K562 (cell line): ENCODE measurements at regions not wholly inside any gene's neighbourhood (a gene's known extent, or its start where the extent isn't known, plus 50 kb on each side); places are given as distances from the start of the nearest gene placed in this dataset.

Experiments used
- CBX2 ChIP-seq: fragments of 200-600 bp; sonication (generic); IDR thresholded peaks from one replicate; pipeline ENCODE4 v1.6.1; 2012; ENCODE audit warnings: mild to moderate bottlenecking, low read length, inconsistent platforms; ENCODE audit not compliant: insufficient read depth, poor library complexity, severe bottlenecking
- CHAMP1 ChIP-seq: fragments of 450-650 bp; IDR thresholded peaks from 2 replicates; pipeline ENCODE4 v1.6.1; 2016; ENCODE audit warnings: mild to moderate bottlenecking
- CTCF ChIP-seq, 3 experiments: IDR thresholded peaks in 2 of 3; conservative IDR thresholded peaks in 1 of 3; 2 replicates each; pipeline ENCODE4 v1.5.1; 2011 to 2012; ENCODE audit warnings: low read length in 3 of 3, mild to moderate bottlenecking in 3 of 3, control low read depth in 2 of 3, improper control_type of control experiment in 1 of 3, inconsistent platforms in 1 of 3, low read depth in 1 of 3, mixed read lengths in 1 of 3, moderate library complexity in 1 of 3; ENCODE audit not compliant: insufficient read depth in 2 of 3
- HES1 ChIP-seq: fragments of 450-650 bp; IDR thresholded peaks from 2 replicates; pipeline ENCODE4 v1.6.1; 2016; ENCODE audit warnings: low read depth, mild to moderate bottlenecking, moderate library complexity
- JUND ChIP-seq, 2 experiments: IDR thresholded peaks; 2 replicates in 1 of 2; 3 replicates in 1 of 2; pipeline ENCODE4 v1.6.1; 2011; ENCODE audit warnings: borderline replicate concordance in 2 of 2, low read depth in 2 of 2, low read length in 2 of 2, improper control_type of control experiment in 1 of 2, missing biosample characterization in 1 of 2, missing genetic modification characterization in 1 of 2, missing genetic modification reagents in 1 of 2
- KDM1A ChIP-seq, 2 experiments: fragments of 450-650 bp; IDR thresholded peaks; 2 replicates each; pipeline ENCODE4 v1.6.1; 2016; ENCODE audit warnings: mild to moderate bottlenecking in 2 of 2
- KDM5B ChIP-seq: fragments of 200-600 bp; sonication (generic); IDR thresholded peaks from 2 replicates; pipeline ENCODE4 v1.6.1; 2012; ENCODE audit warnings: low read depth, mild to moderate bottlenecking, moderate library complexity, low read length, control low read depth, inconsistent platforms; ENCODE audit not compliant: insufficient replicate concordance
- MAX ChIP-seq: sonication (generic); formaldehyde crosslinking; IDR thresholded peaks from 2 replicates; pipeline ENCODE4 v1.9.0; 2022; ENCODE audit warnings: mild to moderate bottlenecking, missing genetic modification reagents
- MEF2A ChIP-seq: IDR thresholded peaks from 2 replicates; pipeline ENCODE4 v1.6.1; 2011; ENCODE audit warnings: low read depth, mild to moderate bottlenecking, low read length, moderate library complexity; ENCODE audit not compliant: control insufficient read depth
- NFIC ChIP-seq: fragments of 450-650 bp; IDR thresholded peaks from 2 replicates; pipeline ENCODE4 v1.6.1; 2017; ENCODE audit warnings: mild to moderate bottlenecking, inconsistent platforms
- POLR2A ChIP-seq: fragments of 450-650 bp; conservative IDR thresholded peaks from 2 replicates; pipeline ENCODE4 v1.6.1; 2016
- SP1 ChIP-seq: sonication (generic); formaldehyde crosslinking; IDR thresholded peaks from 2 replicates; pipeline ENCODE4 v1.8.1; 2022; ENCODE audit warnings: mild to moderate bottlenecking, missing genetic modification reagents
- ZNF584 ChIP-seq: fragments of 200-800 bp; sonication (Bioruptor generic); IDR thresholded peaks from 2 replicates; pipeline ENCODE4 v1.6.1; 2016; ENCODE audit warnings: low read depth, mild to moderate bottlenecking, missing genetic modification characterization, missing compliant biosample characterization
- TF ChIP-seq, protein P1 (sequence below): fragments of 450-650 bp; IDR thresholded peaks from 2 replicates; pipeline ENCODE4 v1.6.1; 2016; ENCODE audit warnings: low read depth

DNA sequence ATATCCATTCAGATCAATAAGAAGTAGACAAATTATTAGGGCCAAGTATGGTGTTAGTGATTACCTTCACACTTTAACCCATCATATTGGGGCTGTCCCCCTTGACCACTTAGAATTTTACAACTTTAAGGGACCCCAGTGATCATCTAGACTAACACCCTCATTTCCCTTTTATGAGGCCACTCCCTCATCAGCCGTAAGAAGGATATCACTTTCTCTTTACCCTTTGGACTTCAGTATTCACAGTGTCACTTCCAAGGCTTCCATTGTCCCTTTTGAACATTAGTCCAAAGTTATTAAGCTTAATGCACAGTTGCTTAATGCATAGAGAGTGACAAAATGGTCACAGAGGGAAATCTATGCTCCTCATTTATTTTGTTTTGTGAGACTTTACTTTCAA is 172.4 kb upstream of the MPPED2 start:
- TF ChIP-seq MEF2A, result no peak
- TF ChIP-seq CTCF (IDR thresholded peaks at IDR 0.05 in 2 of 3, conservative IDR thresholded peaks at IDR 0.05 in 1 of 3; ENCODE audit: insufficient read depth in 2 of 3, low read depth in 1 of 3, low read length in 3 of 3), result no peak
- TF ChIP-seq JUND (IDR thresholded peaks at IDR 0.05; ENCODE audit: borderline replicate concordance, low read depth, low read length), result no peak
- no peak for TF ChIP-seq JUND (tag; IDR thresholded peaks at IDR 0.05; ENCODE audit: borderline replicate concordance, low read depth, low read length)
- no peak for TF ChIP-seq CBX2
- TF ChIP-seq SP1 (CRISPR knock-in tag), result no peak
- no peak for TF ChIP-seq CHAMP1
- TF ChIP-seq KDM5B, result no peak
- no peak for TF ChIP-seq ZNF584 (CRISPR knock-in tag)
- TF ChIP-seq HES1, result no peak
- no peak for TF ChIP-seq NFIC
- TF ChIP-seq POLR2A, result no peak
- TF ChIP-seq, protein P1, sequence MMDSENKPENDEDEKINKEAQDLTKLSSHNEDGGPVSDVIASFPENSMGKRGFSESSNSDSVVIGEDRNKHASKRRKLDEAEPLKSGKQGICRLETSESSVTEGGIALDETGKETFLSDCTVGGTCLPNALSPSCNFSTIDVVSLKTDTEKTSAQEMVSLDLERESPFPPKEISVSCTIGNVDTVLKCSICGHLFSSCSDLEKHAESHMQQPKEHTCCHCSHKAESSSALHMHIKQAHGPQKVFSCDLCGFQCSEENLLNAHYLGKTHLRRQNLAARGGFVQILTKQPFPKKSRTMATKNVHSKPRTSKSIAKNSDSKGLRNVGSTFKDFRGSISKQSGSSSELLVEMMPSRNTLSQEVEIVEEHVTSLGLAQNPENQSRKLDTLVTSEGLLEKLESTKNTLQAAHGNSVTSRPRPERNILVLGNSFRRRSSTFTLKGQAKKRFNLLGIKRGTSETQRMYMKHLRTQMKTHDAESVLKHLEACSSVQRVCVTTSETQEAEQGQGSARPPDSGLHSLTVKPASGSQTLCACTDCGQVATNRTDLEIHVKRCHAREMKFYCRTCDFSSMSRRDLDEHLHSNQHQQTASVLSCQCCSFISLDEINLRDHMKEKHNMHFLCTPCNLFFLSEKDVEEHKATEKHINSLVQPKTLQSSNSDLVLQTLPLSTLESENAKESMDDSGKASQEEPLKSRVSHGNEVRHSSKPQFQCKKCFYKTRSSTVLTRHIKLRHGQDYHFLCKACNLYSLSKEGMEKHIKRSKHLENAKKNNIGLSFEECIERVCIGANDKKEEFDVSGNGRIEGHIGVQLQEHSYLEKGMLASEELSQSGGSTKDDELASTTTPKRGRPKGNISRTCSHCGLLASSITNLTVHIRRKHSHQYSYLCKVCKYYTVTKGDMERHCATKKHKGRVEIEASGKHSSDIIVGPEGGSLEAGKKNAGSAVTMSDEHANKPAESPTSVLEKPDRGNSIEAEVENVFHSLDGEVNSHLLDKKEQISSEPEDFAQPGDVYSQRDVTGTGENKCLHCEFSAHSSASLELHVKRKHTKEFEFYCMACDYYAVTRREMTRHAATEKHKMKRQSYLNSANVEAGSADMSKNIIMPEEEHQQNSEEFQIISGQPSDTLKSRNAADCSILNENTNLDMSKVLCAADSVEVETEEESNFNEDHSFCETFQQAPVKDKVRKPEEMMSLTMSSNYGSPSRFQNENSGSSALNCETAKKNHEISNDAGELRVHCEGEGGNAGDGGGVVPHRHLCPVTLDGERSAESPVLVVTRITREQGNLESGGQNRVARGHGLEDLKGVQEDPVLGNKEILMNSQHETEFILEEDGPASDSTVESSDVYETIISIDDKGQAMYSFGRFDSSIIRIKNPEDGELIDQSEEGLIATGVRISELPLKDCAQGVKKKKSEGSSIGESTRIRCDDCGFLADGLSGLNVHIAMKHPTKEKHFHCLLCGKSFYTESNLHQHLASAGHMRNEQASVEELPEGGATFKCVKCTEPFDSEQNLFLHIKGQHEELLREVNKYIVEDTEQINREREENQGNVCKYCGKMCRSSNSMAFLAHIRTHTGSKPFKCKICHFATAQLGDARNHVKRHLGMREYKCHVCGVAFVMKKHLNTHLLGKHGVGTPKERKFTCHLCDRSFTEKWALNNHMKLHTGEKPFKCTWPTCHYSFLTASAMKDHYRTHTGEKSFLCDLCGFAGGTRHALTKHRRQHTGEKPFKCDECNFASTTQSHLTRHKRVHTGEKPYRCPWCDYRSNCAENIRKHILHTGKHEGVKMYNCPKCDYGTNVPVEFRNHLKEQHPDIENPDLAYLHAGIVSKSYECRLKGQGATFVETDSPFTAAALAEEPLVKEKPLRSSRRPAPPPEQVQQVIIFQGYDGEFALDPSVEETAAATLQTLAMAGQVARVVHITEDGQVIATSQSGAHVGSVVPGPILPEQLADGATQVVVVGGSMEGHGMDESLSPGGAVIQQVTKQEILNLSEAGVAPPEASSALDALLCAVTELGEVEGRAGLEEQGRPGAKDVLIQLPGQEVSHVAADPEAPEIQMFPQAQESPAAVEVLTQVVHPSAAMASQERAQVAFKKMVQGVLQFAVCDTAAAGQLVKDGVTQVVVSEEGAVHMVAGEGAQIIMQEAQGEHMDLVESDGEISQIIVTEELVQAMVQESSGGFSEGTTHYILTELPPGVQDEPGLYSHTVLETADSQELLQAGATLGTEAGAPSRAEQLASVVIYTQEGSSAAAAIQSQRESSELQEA, result no peak
- no peak for TF ChIP-seq MAX
- no peak for TF ChIP-seq KDM1A (IDR thresholded peaks at IDR 0.05)
